AG08395 (cell line): ENCODE measurements at regions not wholly inside any gene's neighbourhood (a gene's known extent, or its start where the extent isn't known, plus 50 kb on each side); places are given as distances from the start of the nearest gene placed in this dataset.
"Not testable (repeated sequence)": the region's sequence is repeated elsewhere in the genome, so short reads cannot be mapped to it uniquely, and the experiment has no call there.

Experiments
- DNase-seq: peaks from one replicate; pipeline ENCODE4 v3.0.0; 2012; ENCODE audit warnings: mixed read lengths, low spot score

DNA sequence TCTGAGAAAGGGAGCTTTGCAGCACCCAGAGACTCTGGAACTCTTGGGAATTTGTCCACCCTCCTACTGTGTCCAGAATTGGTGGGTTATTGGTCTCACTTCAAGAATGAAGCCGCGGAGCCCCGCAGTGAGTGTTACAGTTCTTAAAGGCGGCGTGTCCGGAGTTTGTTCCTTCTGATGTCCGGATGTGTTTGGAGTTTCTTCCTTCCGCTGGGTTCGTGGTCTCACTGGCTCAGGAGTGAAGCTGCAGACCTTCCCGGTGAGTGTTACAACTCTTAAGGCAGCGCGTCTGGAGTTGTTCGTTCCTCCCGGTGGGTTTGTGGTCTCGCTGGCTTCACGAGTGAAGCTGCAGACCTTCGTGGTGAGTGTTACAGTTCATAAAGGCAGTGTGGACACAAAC is 824.7 kb downstream of the LRRTM4 start:
- not testable (repeated sequence) for DNase-seq

- no peak for DNase-seq
Observed at GRCh38 chr2:76692908-76693307, 829.3 kb downstream of the LRRTM4 start.

- DNase-seq = no peak
Observed at GRCh38 chr2:76688732-76689131, 833.4 kb downstream of the LRRTM4 start.

- DNase-seq = no peak
Observed at GRCh38 chr2:76687923-76688322, 834.3 kb downstream of the LRRTM4 start.

DNA sequence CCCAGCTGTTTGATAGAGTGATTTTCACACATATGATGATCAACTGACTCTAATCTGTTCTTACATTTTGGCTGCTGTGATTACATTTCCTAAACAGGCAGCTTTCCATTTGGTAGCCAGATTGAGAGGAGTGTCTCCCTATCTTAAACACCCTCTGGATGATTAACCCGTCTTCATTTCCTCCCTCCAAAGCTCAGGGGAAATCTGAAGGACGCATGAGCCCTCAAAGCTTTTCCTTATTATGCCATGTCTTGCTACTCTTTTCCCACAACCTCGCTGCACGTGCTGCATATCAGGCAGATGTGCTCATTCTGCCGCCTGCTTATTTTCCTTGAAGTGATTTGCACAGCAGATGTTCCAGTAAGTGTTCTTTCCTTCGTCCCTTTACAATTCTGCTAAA is 837.4 kb downstream of the LRRTM4 start:
- DNase-seq = no peak

DNA sequence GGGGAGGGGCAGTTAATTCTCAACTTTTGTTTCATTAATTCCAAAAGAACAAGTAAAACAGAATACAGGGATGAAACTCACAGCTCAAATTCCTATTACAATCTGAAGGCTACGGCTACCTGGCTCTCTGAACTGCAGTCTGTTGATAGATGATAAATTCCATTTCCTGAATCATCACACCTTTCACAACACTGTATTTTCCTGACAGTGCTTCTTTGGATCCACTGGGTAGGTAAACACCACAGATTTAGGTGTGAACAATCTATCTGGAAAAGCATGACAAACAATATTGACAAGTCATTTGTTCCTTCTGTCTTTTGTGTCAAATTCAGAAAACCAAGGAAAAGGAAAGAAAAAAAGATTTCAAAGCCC is 843.2 kb downstream of the LRRTM4 start:
- DNase-seq = no peak

- no peak for DNase-seq
Observed at GRCh38 chr2:76678383-76679024, 843.7 kb downstream of the LRRTM4 start.

- no peak for DNase-seq
Observed at GRCh38 chr2:76675212-76675611, 847.0 kb downstream of the LRRTM4 start.

- DNase-seq = no peak
Observed at GRCh38 chr2:76672798-76673197, 849.4 kb downstream of the LRRTM4 start.

DNA sequence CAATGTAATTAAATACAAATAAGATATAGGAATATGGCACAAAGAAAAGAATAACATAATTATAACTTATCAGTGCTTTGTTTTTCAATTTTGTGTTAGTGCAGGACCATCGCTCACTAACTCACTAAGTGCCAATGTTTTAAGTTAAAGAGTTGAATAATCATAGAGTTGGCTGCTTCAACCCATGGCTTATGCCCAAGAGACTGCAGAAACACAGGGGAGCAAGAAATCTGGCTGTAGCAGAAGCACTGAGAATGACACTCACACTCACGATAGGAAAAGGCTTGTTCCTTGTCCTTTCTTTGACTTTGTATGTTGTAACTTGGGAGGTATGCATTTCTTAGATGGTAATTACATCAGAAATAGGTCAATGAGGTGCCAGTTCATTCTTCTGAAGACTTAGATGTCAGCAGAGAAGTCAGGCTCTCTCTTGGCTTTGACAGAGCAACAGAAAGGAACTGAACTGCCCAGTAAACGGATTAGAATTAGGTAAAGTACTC is 852.2 kb downstream of the LRRTM4 start:
- no peak for DNase-seq

DNA sequence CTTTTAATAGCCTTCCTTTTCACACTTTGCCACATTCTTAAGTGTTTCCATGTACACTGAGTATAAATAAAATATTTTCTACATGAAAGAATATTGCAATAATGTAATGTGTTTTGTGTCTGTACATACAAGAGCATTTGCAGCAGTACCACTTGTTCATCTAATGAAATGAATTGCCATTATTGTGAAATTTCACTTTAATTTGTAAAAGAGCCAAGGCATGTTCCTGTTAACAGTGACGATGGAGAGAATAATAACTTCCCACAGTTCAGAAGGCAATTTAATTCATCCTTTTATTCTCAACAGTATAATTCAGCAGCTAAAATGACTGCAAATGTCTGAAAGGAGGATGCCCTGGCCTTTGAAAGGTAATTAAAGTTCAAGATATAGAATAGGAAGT is 853.9 kb downstream of the LRRTM4 start:
- no peak for DNase-seq

GRCh38 chr2:76667821-76668271 is 854.3 kb downstream of the LRRTM4 start:
- DNase-seq = no peak

DNA sequence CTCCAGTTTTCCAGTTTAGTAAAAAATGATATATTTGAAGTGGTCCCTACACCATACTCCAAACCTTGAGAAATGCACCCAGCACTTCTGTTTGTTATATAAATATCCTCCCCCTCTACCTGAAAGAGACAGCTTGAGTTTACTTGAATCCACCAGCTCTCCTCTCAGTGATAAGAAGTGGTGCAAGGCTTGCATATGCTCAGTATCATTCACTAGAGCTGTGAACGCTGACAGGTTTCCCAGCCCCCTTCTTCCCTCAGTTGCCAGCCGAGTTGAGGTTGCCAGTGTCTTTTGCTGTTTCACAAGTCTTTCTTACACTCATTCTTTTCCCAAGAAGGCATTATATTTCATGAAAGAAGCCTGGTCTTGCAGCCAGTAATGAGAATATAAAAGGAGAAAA is 880.0 kb downstream of the LRRTM4 start:
- DNase-seq = no peak

DNA sequence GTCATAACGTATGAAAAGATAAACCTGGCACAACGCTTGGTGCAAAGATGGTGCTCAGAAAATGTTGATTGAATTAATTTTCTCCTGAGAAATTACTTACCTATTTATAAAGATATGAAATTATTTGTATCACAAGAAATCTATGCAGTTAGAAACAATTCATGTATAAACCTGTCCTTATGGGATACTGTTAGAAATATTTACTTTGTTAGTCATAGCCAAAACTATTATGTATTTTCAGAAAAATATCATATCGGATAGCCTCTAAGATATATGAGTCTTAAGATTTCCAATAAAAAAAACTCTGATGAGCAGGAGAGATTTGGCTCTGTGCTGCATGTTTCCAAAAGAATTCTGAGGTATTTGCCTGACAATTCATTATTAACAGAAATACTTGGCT is 880.7 kb downstream of the LRRTM4 start:
- no peak for DNase-seq

DNA sequence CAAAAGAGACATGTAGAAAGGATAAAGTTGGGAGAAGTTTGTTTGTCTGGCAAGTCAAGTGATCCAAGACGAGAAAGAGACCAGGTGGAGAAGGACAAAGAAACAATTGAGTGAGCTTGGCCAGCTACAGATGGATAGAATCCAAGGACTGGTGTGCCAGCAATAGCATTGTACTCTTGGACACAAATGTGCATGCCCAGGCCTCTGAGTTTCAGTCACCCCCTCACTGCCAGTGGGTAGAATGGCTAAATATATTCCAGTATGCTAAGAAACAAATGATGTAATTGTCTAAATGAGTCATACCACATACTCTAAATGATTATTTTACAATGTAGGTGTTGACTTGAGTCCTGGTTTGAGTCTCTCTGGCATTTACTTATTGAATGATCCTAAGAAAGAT is 881.3 kb downstream of the LRRTM4 start:
- DNase-seq = no peak

- no peak for DNase-seq
Observed at GRCh38 chr2:76639171-76639680, 883.0 kb downstream of the LRRTM4 start.

GRCh38 chr2:76633276-76633921 is 888.8 kb downstream of the LRRTM4 start:
- no peak for DNase-seq

- DNase-seq = no peak
Observed at GRCh38 chr2:76625101-76625500, 897.1 kb downstream of the LRRTM4 start.

GRCh38 chr2:76613330-76613729 is 902.6 kb upstream of the GCFC2 start:
- DNase-seq = no peak

- no peak for DNase-seq
Observed at GRCh38 chr2:76612764-76613163, 902.0 kb upstream of the GCFC2 start.

DNA sequence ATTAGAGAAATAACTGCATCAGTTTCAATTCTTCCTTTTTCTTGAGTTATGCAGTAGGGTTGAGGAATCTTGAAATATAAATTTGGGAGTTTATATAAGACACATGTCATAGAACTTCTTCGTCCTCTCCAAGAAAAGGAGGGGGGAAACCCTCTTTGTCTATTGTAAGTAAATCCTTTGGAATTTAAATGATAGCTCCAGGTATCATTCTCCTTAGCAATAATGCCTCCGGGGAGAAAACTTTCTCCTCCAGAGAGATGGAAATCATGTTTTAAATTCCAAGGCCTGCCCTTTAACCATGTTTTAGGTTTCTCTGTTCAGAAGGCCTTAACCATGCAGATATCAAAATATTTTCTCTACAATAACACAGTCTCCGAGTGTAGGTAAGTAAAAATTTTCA is 899.7 kb upstream of the GCFC2 start:
- DNase-seq = no peak

GRCh38 chr2:76599732-76600368 is 889.1 kb upstream of the GCFC2 start:
- peak; percentile 7 for DNase-seq

DNA sequence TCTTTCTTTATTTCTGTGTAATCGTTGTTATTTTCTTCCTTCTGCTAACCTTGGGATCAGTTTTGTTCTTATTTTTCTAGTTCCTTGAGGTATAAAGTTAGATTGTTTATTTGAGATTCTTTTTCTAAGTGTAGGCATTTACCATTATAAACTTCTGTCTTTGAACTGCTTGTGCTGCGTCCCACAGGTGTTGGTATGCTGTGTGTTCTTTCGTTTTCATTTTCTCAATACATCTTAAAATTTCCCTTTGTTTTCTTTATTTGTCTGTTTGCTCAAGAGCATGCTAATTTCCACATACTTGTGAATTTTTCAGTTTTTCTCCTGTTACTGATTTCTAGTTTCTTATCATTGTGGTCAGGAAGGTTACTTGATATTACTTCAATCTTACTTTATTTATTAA is 873.8 kb upstream of the GCFC2 start:
- DNase-seq = no peak
